NB4 (cell line): ENCODE measurements at regions not wholly inside any gene's neighbourhood (a gene's known extent, or its start where the extent isn't known, plus 50 kb on each side); places are given as distances from the start of the nearest gene placed in this dataset.

ENCODE experiments used
- MYC ChIP-seq: IDR thresholded peaks from 2 replicates; pipeline ENCODE4 v1.6.1; 2011; ENCODE audit warnings: low read depth, low read length
- POLR2A ChIP-seq: IDR thresholded peaks from 2 replicates; pipeline ENCODE4 v1.6.1; 2011; ENCODE audit warnings: mild to moderate bottlenecking; ENCODE audit not compliant: insufficient read length; ENCODE audit errors: extremely low read depth
- TF ChIP-seq, protein P1 (sequence below): IDR thresholded peaks from one replicate; pipeline ENCODE4 v1.5.1; 2012; ENCODE audit warnings: low read depth, low read length
- TF ChIP-seq, protein P2 (sequence below): IDR thresholded peaks from 2 replicates; pipeline ENCODE4 v1.6.1; 2011; ENCODE audit warnings: low read depth, low read length

DNA sequence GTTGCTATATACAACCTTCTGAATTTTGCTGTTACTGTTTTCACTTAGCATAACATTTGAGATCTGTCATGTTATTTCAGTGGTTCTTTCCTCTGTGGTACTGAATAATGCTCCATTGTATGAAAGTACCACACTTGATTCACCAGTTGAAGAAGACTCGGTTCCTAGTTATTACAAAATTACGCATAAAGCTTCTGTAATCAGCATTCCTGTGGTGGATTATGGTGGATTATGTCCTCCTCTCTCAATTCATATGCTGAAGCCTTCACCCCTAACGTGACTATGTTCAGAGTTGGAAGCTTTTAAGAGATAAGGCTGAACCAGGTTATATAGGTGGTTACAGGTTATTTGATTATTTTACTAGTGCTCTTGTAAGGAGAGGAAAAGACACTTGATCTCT is 2143.5 kb upstream of the AGA start:
- TF ChIP-seq, protein P1, sequence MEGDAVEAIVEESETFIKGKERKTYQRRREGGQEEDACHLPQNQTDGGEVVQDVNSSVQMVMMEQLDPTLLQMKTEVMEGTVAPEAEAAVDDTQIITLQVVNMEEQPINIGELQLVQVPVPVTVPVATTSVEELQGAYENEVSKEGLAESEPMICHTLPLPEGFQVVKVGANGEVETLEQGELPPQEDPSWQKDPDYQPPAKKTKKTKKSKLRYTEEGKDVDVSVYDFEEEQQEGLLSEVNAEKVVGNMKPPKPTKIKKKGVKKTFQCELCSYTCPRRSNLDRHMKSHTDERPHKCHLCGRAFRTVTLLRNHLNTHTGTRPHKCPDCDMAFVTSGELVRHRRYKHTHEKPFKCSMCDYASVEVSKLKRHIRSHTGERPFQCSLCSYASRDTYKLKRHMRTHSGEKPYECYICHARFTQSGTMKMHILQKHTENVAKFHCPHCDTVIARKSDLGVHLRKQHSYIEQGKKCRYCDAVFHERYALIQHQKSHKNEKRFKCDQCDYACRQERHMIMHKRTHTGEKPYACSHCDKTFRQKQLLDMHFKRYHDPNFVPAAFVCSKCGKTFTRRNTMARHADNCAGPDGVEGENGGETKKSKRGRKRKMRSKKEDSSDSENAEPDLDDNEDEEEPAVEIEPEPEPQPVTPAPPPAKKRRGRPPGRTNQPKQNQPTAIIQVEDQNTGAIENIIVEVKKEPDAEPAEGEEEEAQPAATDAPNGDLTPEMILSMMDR, result no peak
- TF ChIP-seq, protein P2, sequence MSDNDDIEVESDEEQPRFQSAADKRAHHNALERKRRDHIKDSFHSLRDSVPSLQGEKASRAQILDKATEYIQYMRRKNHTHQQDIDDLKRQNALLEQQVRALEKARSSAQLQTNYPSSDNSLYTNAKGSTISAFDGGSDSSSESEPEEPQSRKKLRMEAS, result no peak
- TF ChIP-seq POLR2A (no peak), MYC (no peak)
